IPS-18a (cell line): ENCODE measurements at regions not wholly inside any gene's neighbourhood (a gene's known extent, or its start where the extent isn't known, plus 50 kb on each side); places are given as distances from the start of the nearest gene placed in this dataset.
"Not testable (repeated sequence)": the region's sequence is repeated elsewhere in the genome, so short reads cannot be mapped to it uniquely, and the experiment has no call there.

Experiments used
- H3K27ac ChIP-seq: one replicate; pipeline ENCODE4 v1.5.1; 2013; ENCODE audit warnings: low read length
- H3K27me3 ChIP-seq: one replicate; pipeline ENCODE4 v1.6.1; 2013; ENCODE audit warnings: mild to moderate bottlenecking, low read length; ENCODE audit not compliant: control insufficient read depth, insufficient read depth
- H3K36me3 ChIP-seq: one replicate; pipeline ENCODE4 v1.6.1; 2013; ENCODE audit warnings: low read depth, low read length; ENCODE audit not compliant: control insufficient read depth
- H3K4me1 ChIP-seq: one replicate; pipeline ENCODE4 v1.6.1; 2013; ENCODE audit warnings: low read depth, low read length; ENCODE audit not compliant: control insufficient read depth
- H3K4me3 ChIP-seq: one replicate; pipeline ENCODE4 v1.5.1; 2013; ENCODE audit warnings: low read length
- H3K9ac ChIP-seq: one replicate; pipeline ENCODE4 v1.6.1; 2013; ENCODE audit warnings: mild to moderate bottlenecking, low read length, moderate library complexity
- H3K9me3 ChIP-seq: one replicate; pipeline ENCODE4 v1.6.1; 2013; ENCODE audit warnings: low read depth, low read length; ENCODE audit not compliant: control insufficient read depth

GRCh38 chr19:28577666-28578065 lies 635.3 kb downstream of the UQCRFS1 start:
- Histone ChIP-seq H3K27me3 (no peaks in the 10 kb centered on the region), H3K27ac (no peak overlapping the region), H3K9me3 (no peaks in the 10 kb centered on the region), H3K9ac (no peak overlapping the region), H3K36me3 (no peaks in the 10 kb centered on the region), H3K4me1 (peaks cover 23% of the 10 kb centered on the region), H3K4me3 (no peak overlapping the region)

- Histone ChIP-seq H3K4me1 (peaks cover 18% of the 10 kb centered on the region), H3K27ac (no peak overlapping the region), H3K36me3 (no peaks in the 10 kb centered on the region), H3K27me3 (no peaks in the 10 kb centered on the region), H3K9ac (no peak overlapping the region), H3K4me3 (no peak overlapping the region), H3K9me3 (no peaks in the 10 kb centered on the region)
These were observed 635.7 kb downstream of the UQCRFS1 start for GRCh38 chr19:28577233-28577632.

- Histone ChIP-seq H3K27me3 (no peaks in the 10 kb centered on the region), H3K4me3 (no peak overlapping the region), H3K9ac (no peak overlapping the region), H3K9me3 (no peaks in the 10 kb centered on the region), H3K4me1 (peaks cover 11% of the 10 kb centered on the region), H3K36me3 (no peaks in the 10 kb centered on the region), H3K27ac (no peak overlapping the region)
These were observed 637.1 kb downstream of the UQCRFS1 start for GRCh38 chr19:28575816-28576215.

GRCh38 chr19:28575312-28575711 lies 637.6 kb downstream of the UQCRFS1 start:
- not testable (repeated sequence) for H3K4me1 ChIP-seq, H3K4me3 ChIP-seq, H3K9me3 ChIP-seq

GRCh38 chr19:28574212-28574611 lies 638.7 kb downstream of the UQCRFS1 start:
- no peaks in the 10 kb centered on the region for H3K9me3 ChIP-seq
- no peak overlapping the region for H3K27ac ChIP-seq
- no peaks in the 10 kb centered on the region for H3K27me3 ChIP-seq
- no peak overlapping the region for H3K9ac ChIP-seq
- no peaks in the 10 kb centered on the region for H3K36me3 ChIP-seq
- peaks cover 11% of the 10 kb centered on the region for H3K4me1 ChIP-seq
- H3K4me3 ChIP-seq, result no peak overlapping the region

More at GRCh38 chr19:28575312-28575711, 637.6 kb downstream of the UQCRFS1 start:
- H3K36me3 ChIP-seq, H3K27ac ChIP-seq, H3K9ac ChIP-seq, H3K27me3 ChIP-seq: not testable (repeated sequence)

- H3K27ac ChIP-seq, result no peak overlapping the region
- H3K4me3 ChIP-seq, result no peak overlapping the region
- peaks cover 11% of the 10 kb centered on the region for H3K4me1 ChIP-seq
These were observed 643.5 kb downstream of the UQCRFS1 start for GRCh38 chr19:28569132-28570131.

GRCh38 chr19:28567834-28568233 lies 645.1 kb downstream of the UQCRFS1 start:
- no peaks in the 10 kb centered on the region for H3K27me3 ChIP-seq
- H3K4me1 ChIP-seq, result peaks cover 11% of the 10 kb centered on the region
- no peaks in the 10 kb centered on the region for H3K36me3 ChIP-seq
- no peak overlapping the region for H3K4me3 ChIP-seq
- no peak overlapping the region for H3K9ac ChIP-seq
- no peaks in the 10 kb centered on the region for H3K9me3 ChIP-seq
- no peak overlapping the region for H3K27ac ChIP-seq

More at GRCh38 chr19:28569132-28570131, 643.5 kb downstream of the UQCRFS1 start:
- Histone ChIP-seq H3K9ac (no peak overlapping the region), H3K36me3 (no peaks in the 10 kb centered on the region), H3K9me3 (no peaks in the 10 kb centered on the region), H3K27me3 (no peaks in the 10 kb centered on the region)

- no peaks in the 10 kb centered on the region for H3K9me3 ChIP-seq
- H3K4me3 ChIP-seq, result no peak overlapping the region
- no peaks in the 10 kb centered on the region for H3K27me3 ChIP-seq
- H3K36me3 ChIP-seq, result no peaks in the 10 kb centered on the region
- H3K9ac ChIP-seq, result no peak overlapping the region
- H3K4me1 ChIP-seq, result no peaks in the 10 kb centered on the region
- H3K27ac ChIP-seq, result no peak overlapping the region
These were observed 648.7 kb downstream of the UQCRFS1 start for GRCh38 chr19:28563964-28564921.

- Histone ChIP-seq H3K4me3 (no peak overlapping the region), H3K9ac (no peak overlapping the region), H3K4me1 (no peaks in the 10 kb centered on the region), H3K27ac (no peak overlapping the region), H3K27me3 (no peaks in the 10 kb centered on the region), H3K36me3 (no peaks in the 10 kb centered on the region), H3K9me3 (no peaks in the 10 kb centered on the region)
These were observed 652.2 kb downstream of the UQCRFS1 start for GRCh38 chr19:28560786-28561185.

- no peak overlapping the region for H3K4me3 ChIP-seq
- no peaks in the 10 kb centered on the region for H3K9me3 ChIP-seq
- no peak overlapping the region for H3K27ac ChIP-seq
- no peaks in the 10 kb centered on the region for H3K36me3 ChIP-seq
- H3K4me1 ChIP-seq, result no peaks in the 10 kb centered on the region
- no peaks in the 10 kb centered on the region for H3K27me3 ChIP-seq
- no peak overlapping the region for H3K9ac ChIP-seq
These were observed 654.2 kb downstream of the UQCRFS1 start for GRCh38 chr19:28558783-28559182.

- H3K9me3 ChIP-seq, result no peaks in the 10 kb centered on the region
- no peaks in the 10 kb centered on the region for H3K27me3 ChIP-seq
- H3K4me3 ChIP-seq, result no peak overlapping the region
- no peak overlapping the region for H3K9ac ChIP-seq
- no peak overlapping the region for H3K27ac ChIP-seq
- no peaks in the 10 kb centered on the region for H3K4me1 ChIP-seq
- H3K36me3 ChIP-seq, result no peaks in the 10 kb centered on the region
These were observed 656.6 kb downstream of the UQCRFS1 start for GRCh38 chr19:28556371-28556770.
